Endothelial cell of umbilical vein (primary cell): ENCODE measurements at regions not wholly inside any gene's neighbourhood (a gene's known extent, or its start where the extent isn't known, plus 50 kb on each side); places are given as distances from the start of the nearest gene placed in this dataset.

Experiments
- EZH2 ChIP-seq: IDR thresholded peaks from 2 replicates; pipeline ENCODE4 v1.6.1; 2012; ENCODE audit warnings: borderline replicate concordance, low read depth, mild to moderate bottlenecking, moderate library complexity, low read length, inconsistent platforms; ENCODE audit not compliant: severe bottlenecking
- JUN ChIP-seq: IDR thresholded peaks from 2 replicates; pipeline ENCODE4 v1.6.1; 2011; ENCODE audit warnings: borderline replicate concordance, low read depth; ENCODE audit not compliant: insufficient read length, insufficient read depth
- MAX ChIP-seq: IDR thresholded peaks from 2 replicates; pipeline ENCODE4 v1.6.1; 2011; ENCODE audit not compliant: insufficient read depth, insufficient read length
- POLR2A ChIP-seq: IDR thresholded peaks from 2 replicates; pipeline ENCODE4 v1.6.1; 2012; ENCODE audit warnings: low read depth, mild to moderate bottlenecking, control low read depth, low read length
- TF ChIP-seq, protein P1 (sequence below), 2 donors: IDR thresholded peaks; 1 replicate in 1 of 2; 2 replicates in 1 of 2; pipeline ENCODE4 v1.5.1; 2011; ENCODE audit warnings: low read length in 2 of 2, mild to moderate bottlenecking in 2 of 2, moderate library complexity in 2 of 2, control low read depth in 1 of 2, inconsistent platforms in 1 of 2, low read depth in 1 of 2; ENCODE audit not compliant: insufficient read depth in 1 of 2; ENCODE audit errors: extremely low read depth in 1 of 2

DNA sequence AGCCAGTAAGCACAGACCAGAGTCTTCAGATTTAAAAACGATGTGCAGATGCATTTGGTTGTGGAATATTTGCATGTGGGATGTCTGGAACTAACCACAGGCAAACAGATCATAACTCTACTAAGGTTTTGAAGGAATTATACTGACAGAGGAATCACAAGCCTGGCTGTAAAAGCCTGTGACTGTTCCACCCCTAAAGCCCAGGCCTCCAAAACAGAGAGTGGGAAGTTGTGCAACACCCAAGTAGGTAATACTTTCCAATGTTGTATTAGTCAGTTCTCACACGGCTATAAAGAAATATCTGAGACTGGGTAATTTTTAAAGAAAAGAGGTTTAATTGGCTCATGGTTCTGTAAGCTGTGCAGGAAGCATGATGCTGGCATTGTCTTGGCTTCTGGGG, 68.1 kb upstream of the DCD start:
- TF ChIP-seq, protein P1, sequence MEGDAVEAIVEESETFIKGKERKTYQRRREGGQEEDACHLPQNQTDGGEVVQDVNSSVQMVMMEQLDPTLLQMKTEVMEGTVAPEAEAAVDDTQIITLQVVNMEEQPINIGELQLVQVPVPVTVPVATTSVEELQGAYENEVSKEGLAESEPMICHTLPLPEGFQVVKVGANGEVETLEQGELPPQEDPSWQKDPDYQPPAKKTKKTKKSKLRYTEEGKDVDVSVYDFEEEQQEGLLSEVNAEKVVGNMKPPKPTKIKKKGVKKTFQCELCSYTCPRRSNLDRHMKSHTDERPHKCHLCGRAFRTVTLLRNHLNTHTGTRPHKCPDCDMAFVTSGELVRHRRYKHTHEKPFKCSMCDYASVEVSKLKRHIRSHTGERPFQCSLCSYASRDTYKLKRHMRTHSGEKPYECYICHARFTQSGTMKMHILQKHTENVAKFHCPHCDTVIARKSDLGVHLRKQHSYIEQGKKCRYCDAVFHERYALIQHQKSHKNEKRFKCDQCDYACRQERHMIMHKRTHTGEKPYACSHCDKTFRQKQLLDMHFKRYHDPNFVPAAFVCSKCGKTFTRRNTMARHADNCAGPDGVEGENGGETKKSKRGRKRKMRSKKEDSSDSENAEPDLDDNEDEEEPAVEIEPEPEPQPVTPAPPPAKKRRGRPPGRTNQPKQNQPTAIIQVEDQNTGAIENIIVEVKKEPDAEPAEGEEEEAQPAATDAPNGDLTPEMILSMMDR (IDR thresholded peaks at IDR 0.05; ENCODE audit: extremely low read depth in 1 of 2, insufficient read depth in 1 of 2, low read depth in 1 of 2, low read length in 2 of 2) = no peak
- TF ChIP-seq MAX (no peak), POLR2A (no peak), JUN (no peak), EZH2 (no peak)
